ENCODE measurements at regions not wholly inside any gene's neighbourhood (a gene's known extent, or its start where the extent isn't known, plus 50 kb on each side); places are given as distances from the start of the nearest gene placed in this dataset.

DNA sequence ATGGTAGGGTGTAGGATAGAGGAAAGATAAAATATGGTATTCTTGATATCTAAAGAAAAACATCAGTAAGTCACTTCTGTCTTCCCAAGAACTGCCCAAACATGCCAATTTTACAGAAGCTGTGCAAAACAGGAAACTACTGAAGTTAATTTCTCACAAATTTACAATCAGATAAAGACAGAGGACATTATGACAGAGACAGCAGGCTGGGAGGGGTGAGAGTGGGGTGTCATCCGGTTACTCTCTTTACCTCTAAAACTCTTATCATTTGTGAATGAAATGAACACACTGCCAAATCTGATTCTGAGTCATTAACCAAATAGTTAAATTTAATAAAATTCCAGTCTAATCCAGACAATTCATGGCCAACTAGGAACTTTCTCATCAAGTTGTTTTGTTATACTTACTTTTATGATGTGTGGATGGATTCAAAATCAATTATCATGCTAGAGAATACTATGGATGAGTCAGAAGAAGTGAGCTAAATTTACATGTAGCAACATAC, 323.2 kb upstream of the MEX3C start:
- Histone ChIP-seq H3K4me3 (replicated peaks; ENCODE audit: insufficient read depth, low read length) (no peak overlapping the region), H3K27ac (replicated peaks) (no peak overlapping the region), H3K27me3 (ENCODE audit: insufficient read depth, poor library complexity, severe bottlenecking) (no peaks in the 10 kb centered on the region)
- TF ChIP-seq GABPA (IDR thresholded peaks at IDR 0.05; ENCODE audit: low read depth) (no peak), SPI1 (IDR thresholded peaks at IDR 0.05; ENCODE audit: borderline replicate concordance, low read depth) (no peak)
- TF ChIP-seq, protein P1, sequence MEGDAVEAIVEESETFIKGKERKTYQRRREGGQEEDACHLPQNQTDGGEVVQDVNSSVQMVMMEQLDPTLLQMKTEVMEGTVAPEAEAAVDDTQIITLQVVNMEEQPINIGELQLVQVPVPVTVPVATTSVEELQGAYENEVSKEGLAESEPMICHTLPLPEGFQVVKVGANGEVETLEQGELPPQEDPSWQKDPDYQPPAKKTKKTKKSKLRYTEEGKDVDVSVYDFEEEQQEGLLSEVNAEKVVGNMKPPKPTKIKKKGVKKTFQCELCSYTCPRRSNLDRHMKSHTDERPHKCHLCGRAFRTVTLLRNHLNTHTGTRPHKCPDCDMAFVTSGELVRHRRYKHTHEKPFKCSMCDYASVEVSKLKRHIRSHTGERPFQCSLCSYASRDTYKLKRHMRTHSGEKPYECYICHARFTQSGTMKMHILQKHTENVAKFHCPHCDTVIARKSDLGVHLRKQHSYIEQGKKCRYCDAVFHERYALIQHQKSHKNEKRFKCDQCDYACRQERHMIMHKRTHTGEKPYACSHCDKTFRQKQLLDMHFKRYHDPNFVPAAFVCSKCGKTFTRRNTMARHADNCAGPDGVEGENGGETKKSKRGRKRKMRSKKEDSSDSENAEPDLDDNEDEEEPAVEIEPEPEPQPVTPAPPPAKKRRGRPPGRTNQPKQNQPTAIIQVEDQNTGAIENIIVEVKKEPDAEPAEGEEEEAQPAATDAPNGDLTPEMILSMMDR (IDR thresholded peaks at IDR 0.05; ENCODE audit: insufficient read depth, low read length): no peak
- TF ChIP-seq, protein P2, sequence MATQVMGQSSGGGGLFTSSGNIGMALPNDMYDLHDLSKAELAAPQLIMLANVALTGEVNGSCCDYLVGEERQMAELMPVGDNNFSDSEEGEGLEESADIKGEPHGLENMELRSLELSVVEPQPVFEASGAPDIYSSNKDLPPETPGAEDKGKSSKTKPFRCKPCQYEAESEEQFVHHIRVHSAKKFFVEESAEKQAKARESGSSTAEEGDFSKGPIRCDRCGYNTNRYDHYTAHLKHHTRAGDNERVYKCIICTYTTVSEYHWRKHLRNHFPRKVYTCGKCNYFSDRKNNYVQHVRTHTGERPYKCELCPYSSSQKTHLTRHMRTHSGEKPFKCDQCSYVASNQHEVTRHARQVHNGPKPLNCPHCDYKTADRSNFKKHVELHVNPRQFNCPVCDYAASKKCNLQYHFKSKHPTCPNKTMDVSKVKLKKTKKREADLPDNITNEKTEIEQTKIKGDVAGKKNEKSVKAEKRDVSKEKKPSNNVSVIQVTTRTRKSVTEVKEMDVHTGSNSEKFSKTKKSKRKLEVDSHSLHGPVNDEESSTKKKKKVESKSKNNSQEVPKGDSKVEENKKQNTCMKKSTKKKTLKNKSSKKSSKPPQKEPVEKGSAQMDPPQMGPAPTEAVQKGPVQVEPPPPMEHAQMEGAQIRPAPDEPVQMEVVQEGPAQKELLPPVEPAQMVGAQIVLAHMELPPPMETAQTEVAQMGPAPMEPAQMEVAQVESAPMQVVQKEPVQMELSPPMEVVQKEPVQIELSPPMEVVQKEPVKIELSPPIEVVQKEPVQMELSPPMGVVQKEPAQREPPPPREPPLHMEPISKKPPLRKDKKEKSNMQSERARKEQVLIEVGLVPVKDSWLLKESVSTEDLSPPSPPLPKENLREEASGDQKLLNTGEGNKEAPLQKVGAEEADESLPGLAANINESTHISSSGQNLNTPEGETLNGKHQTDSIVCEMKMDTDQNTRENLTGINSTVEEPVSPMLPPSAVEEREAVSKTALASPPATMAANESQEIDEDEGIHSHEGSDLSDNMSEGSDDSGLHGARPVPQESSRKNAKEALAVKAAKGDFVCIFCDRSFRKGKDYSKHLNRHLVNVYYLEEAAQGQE (IDR thresholded peaks at IDR 0.05; ENCODE audit: insufficient replicate concordance, low read depth): no peak
- no peak for DNase-seq (ENCODE audit: low read depth in 1 of 2, low spot score in 1 of 2)

DNA sequence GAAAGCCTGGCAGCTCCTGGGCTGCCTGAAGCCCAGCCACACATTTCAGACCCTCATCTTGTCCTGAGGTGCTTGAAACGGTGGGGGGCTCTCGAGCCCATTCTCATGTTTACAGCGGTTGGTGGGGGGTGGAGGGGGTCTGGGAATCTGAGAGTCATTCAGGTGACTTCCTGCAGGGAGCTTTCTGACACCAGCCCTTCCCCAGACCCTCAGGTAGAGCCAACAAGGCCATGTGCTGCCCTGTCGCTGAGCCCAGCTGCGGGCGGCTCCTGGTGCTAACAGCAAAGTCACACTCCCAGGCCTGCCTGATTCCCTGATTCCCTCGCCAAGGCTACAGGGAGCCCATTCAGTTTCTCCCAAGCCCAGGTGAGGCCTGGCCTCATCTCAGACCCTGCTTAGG, 324.9 kb upstream of the MEX3C start:
- no peak overlapping the region for H3K4me3 ChIP-seq (replicated peaks; ENCODE audit: insufficient read depth, low read length)
- DNase-seq (ENCODE audit: low read depth in 1 of 2, low spot score in 1 of 2): no peak
- no peak overlapping the region for H3K27ac ChIP-seq (replicated peaks)
- no peak for TF ChIP-seq POLR2AphosphoS5 (IDR thresholded peaks at IDR 0.05; ENCODE audit: low read depth)
- TF ChIP-seq, protein P2 (IDR thresholded peaks at IDR 0.05; ENCODE audit: insufficient replicate concordance, low read depth): no peak
- TF ChIP-seq, protein P1 (IDR thresholded peaks at IDR 0.05; ENCODE audit: insufficient read depth, low read length): no peak
- no peak for TF ChIP-seq GABPA (IDR thresholded peaks at IDR 0.05; ENCODE audit: low read depth)
- no peak for TF ChIP-seq SPI1 (IDR thresholded peaks at IDR 0.05; ENCODE audit: borderline replicate concordance, low read depth)
- H3K27me3 ChIP-seq (ENCODE audit: insufficient read depth, poor library complexity, severe bottlenecking): no peaks in the 10 kb centered on the region

DNA sequence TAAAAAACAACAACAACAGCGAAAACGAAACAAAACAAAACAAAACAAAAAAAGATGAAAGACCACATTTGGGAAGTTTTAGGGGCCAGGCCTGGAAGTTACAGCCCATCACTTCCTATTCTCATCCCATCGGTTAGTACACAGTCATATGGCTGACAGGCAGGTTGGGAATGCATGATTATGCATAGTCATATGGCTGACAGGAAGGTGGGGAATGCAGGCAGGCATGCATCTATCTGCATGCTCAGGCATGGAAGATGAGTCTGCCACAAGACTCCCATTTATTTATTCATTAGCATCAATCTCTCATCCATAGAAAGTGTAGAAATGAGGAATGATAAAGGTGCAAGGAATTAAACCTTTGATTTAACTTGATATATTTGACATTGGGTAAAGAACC, 325.3 kb upstream of the MEX3C start:
- H3K4me3 ChIP-seq (replicated peaks; ENCODE audit: insufficient read depth, low read length): no peak overlapping the region
- TF ChIP-seq, protein P1 (IDR thresholded peaks at IDR 0.05; ENCODE audit: insufficient read depth, low read length): no peak
- TF ChIP-seq GABPA (IDR thresholded peaks at IDR 0.05; ENCODE audit: low read depth) (no peak), POLR2AphosphoS5 (IDR thresholded peaks at IDR 0.05; ENCODE audit: low read depth) (no peak), SPI1 (IDR thresholded peaks at IDR 0.05; ENCODE audit: borderline replicate concordance, low read depth) (no peak)
- TF ChIP-seq, protein P2 (IDR thresholded peaks at IDR 0.05; ENCODE audit: insufficient replicate concordance, low read depth): no peak
- no peak overlapping the region for H3K27ac ChIP-seq (replicated peaks)
- H3K27me3 ChIP-seq (ENCODE audit: insufficient read depth, poor library complexity, severe bottlenecking): no peaks in the 10 kb centered on the region
- no peak for DNase-seq (ENCODE audit: low read depth in 1 of 2, low spot score in 1 of 2)

Measured in HL-60 (cell line).